HCT116 (cell line): ENCODE measurements at regions not wholly inside any gene's neighbourhood (a gene's known extent, or its start where the extent isn't known, plus 50 kb on each side); places are given as distances from the start of the nearest gene placed in this dataset.

Experiments
- ATAC-seq: fragments of 200-7000 bp; cut with Tn5 transposase; 2 replicates; pipeline ENCODE4 v1.9.1; 2020; ENCODE audit warnings: mild to moderate bottlenecking, moderate library complexity
- BruUV-seq: library from RNA; stranded (reverse); fragments of 400-500 nt; replicated peaks from 2 replicates; lab custom pipeline; 2021; lab: Mats Ljungman, UMichigan
- CTCF ChIA-PET: fragments of 300-600 bp; sonication (Branson Sonifier 250); formaldehyde crosslinking; loops from one replicate; lab custom pipeline; 2021; ENCODE audit warnings: antibody characterized with exemption; lab: Charles Lee
- POLR2A ChIA-PET: fragments of 300-600, 350-600 bp; sonication (Branson Sonifier 250); formaldehyde crosslinking; loops from one replicate; lab custom pipeline; 2021; ENCODE audit warnings: antibody characterized with exemption; lab: Charles Lee
- RAD21 ChIA-PET, 2 experiments: fragments of 300-600 bp; sonication (Branson Sonifier 250); formaldehyde crosslinking; loops; one replicate each; lab custom pipeline; 2023; ENCODE audit warnings: low total read pairs in 2 of 2; ENCODE audit not compliant: uncharacterized antibody in 2 of 2, unreplicated experiment in 2 of 2, low non-redundant PET in 1 of 2; lab: Charles Lee
- DNase-seq: peaks from one replicate; pipeline ENCODE4 v3.0.0-alpha.2; 2010; ENCODE audit warnings: low read depth, low spot score
- H2AFZ ChIP-seq: fragments of 200-600 bp; shearing (Covaris generic), sonication (generic); 2 replicates; pipeline ENCODE4 v1.6.1; 2017; ENCODE audit warnings: low read depth, mixed run types, mixed read lengths, antibody characterized with exemption, low read length; ENCODE audit not compliant: poor library complexity, severe bottlenecking
- H3K27ac ChIP-seq: 2 replicates; pipeline ENCODE4 v1.5.1; 2012; ENCODE audit warnings: low read depth, low read length
- H3K27me3 ChIP-seq: fragments of 200-600 bp; sonication (generic); 2 replicates; pipeline ENCODE4 v1.6.1; 2016; ENCODE audit warnings: mixed run types, low read length, mixed read lengths; ENCODE audit not compliant: insufficient read depth
- H3K36me3 ChIP-seq, 2 experiments: fragments of 200-500 bp in 1 of 2; fragments of 200-600 bp in 1 of 2; sonication (Bioruptor generic) in 1 of 2; sonication (generic) in 1 of 2; 2 replicates each; pipeline versions ENCODE4 v1.5.1 to v1.6.1; 2014 to 2016; ENCODE audit warnings: low read length in 2 of 2, inconsistent platforms in 1 of 2, mixed read lengths in 1 of 2, mixed run types in 1 of 2; ENCODE audit not compliant: insufficient read depth in 2 of 2, control insufficient read depth in 1 of 2
- H3K4me1 ChIP-seq, 2 experiments: fragments of 200-600 bp in 1 of 2; sonication (generic) in 1 of 2; 2 replicates each; pipeline versions ENCODE4 v1.5.1 to v1.6.1; 2012 to 2017; ENCODE audit warnings: low read length in 2 of 2, inconsistent platforms in 1 of 2, mild to moderate bottlenecking in 1 of 2, mixed read lengths in 1 of 2, mixed run types in 1 of 2, moderate library complexity in 1 of 2; ENCODE audit not compliant: insufficient read depth in 2 of 2, control insufficient read depth in 1 of 2
- H3K4me2 ChIP-seq: fragments of 200-600 bp; sonication (generic); 2 replicates; pipeline ENCODE4 v1.6.1; 2017; ENCODE audit warnings: mixed run types, low read length, mixed read lengths
- H3K4me3 ChIP-seq, 2 experiments: fragments of 200-600 bp in 1 of 2; sonication (generic) in 1 of 2; replicated peaks in 1 of 2; 2 replicates each; pipeline ENCODE4 v1.5.1; 2011 to 2016; ENCODE audit warnings: low read length in 2 of 2, control low read depth in 1 of 2, low read depth in 1 of 2, mild to moderate bottlenecking in 1 of 2, mixed read lengths in 1 of 2, mixed run types in 1 of 2
- H3K79me2 ChIP-seq: fragments of 200-600 bp; sonication (generic); 2 replicates; pipeline ENCODE4 v1.6.1; 2017; ENCODE audit warnings: mild to moderate bottlenecking, mixed run types, low read length, moderate library complexity, mixed read lengths; ENCODE audit not compliant: insufficient read depth
- H3K9ac ChIP-seq: fragments of 200-600 bp; sonication (generic); 2 replicates; pipeline ENCODE4 v1.6.1; 2016; ENCODE audit warnings: low read length, mixed read lengths
- H3K9me2 ChIP-seq: fragments of 200-600 bp; sonication (generic), shearing (Covaris generic); 2 replicates; pipeline ENCODE4 v1.6.1; 2017; ENCODE audit warnings: mixed run types, mild to moderate bottlenecking, moderate library complexity; ENCODE audit not compliant: insufficient read depth
- H3K9me3 ChIP-seq, 2 experiments: fragments of 200-500 bp in 1 of 2; fragments of 200-600 bp in 1 of 2; sonication (Bioruptor generic) in 1 of 2; sonication (generic) in 1 of 2; 2 replicates each; pipeline ENCODE4 v1.6.1; 2014 to 2017; ENCODE audit warnings: low read length in 2 of 2, mixed read lengths in 2 of 2, inconsistent platforms in 1 of 2, low read depth in 1 of 2, mild to moderate bottlenecking in 1 of 2, mixed run types in 1 of 2, moderate library complexity in 1 of 2; ENCODE audit not compliant: control insufficient read depth in 1 of 2, insufficient read depth in 1 of 2
- H4K20me1 ChIP-seq: fragments of 200-600 bp; sonication (generic), shearing (Covaris generic); 2 replicates; pipeline ENCODE4 v1.6.1; 2017; ENCODE audit warnings: mixed run types, mild to moderate bottlenecking, moderate library complexity; ENCODE audit not compliant: insufficient read depth
- CEBPB ChIP-seq: IDR thresholded peaks from 2 replicates; pipeline ENCODE4 v1.6.1; 2012; ENCODE audit warnings: low read depth
- EGR1 ChIP-seq: IDR thresholded peaks from 2 replicates; pipeline ENCODE4 v1.6.1; 2012; ENCODE audit warnings: low read depth
- ELF1 ChIP-seq: IDR thresholded peaks from 2 replicates; pipeline ENCODE4 v1.6.1; 2012; ENCODE audit warnings: low read depth, borderline replicate concordance
- FOSL1 ChIP-seq: IDR thresholded peaks from 2 replicates; pipeline ENCODE4 v1.6.1; 2012; ENCODE audit warnings: low read depth
- POLR2A ChIP-seq: IDR thresholded peaks from 2 replicates; pipeline ENCODE4 v1.7.0; 2011; ENCODE audit warnings: borderline replicate concordance; ENCODE audit not compliant: insufficient read depth, insufficient read length; ENCODE audit errors: extremely low read depth
- ZNF274 ChIP-seq: fragments of 200-500 bp; sonication (Bioruptor generic); IDR thresholded peaks from 2 replicates; pipeline ENCODE4 v1.6.1; 2014; ENCODE audit warnings: mild to moderate bottlenecking, low read depth, low read length, inconsistent platforms
- intact Hi-C: fragments of 100-400 bp; cut with micrococcal nuclease; formaldehyde crosslinking; loops from 2 replicates; pipeline ENCODE4 v1.10.0; 2022
- TF ChIP-seq, protein P1 (sequence below): IDR thresholded peaks from 2 replicates; pipeline ENCODE4 v1.6.1; 2011; ENCODE audit warnings: mild to moderate bottlenecking, low read length, moderate library complexity; ENCODE audit not compliant: insufficient replicate concordance; ENCODE audit errors: extremely low read depth
- TF ChIP-seq, protein P2 (sequence below): IDR thresholded peaks from 2 replicates; pipeline ENCODE4 v1.6.1; 2012
- TF ChIP-seq, protein P3 (sequence below), 3 experiments: fragments of 200-600 bp in 1 of 3; sonication (generic) in 1 of 3; IDR thresholded peaks in 2 of 3; conservative IDR thresholded peaks in 1 of 3; 2 replicates each; pipeline ENCODE4 v1.5.1; 2012 to 2017; ENCODE audit warnings: low read depth in 2 of 3, low read length in 2 of 3, antibody characterized with exemption in 1 of 3, borderline replicate concordance in 1 of 3, control low read depth in 1 of 3, mild to moderate bottlenecking in 1 of 3, mixed read lengths in 1 of 3, mixed run types in 1 of 3, moderate library complexity in 1 of 3; ENCODE audit not compliant: insufficient read depth in 1 of 3

DNA sequence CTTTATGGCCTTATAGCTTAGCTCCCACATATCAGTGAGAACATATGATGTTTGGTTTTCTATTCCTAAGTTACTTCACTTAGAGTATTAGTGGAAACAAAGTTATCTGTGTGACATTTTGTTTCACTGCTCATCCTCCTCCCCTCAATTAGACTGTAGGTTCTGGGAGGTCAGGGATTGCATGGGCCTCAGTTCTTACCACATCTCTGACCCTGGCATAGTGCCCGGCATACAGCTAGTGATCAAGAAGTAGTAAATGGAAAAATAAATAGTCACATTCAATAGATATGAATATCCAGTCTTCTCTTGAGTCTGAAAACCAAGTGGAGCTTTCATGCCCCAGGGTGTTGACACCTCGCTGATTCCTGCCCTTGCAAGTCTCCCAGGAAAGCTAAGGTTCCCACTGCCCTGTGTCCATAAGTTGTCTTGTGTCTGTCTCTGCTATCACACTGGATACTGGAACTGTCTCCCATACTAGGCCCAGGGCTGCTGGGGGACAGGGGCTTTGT, 249.5 kb upstream of the TSHZ3 start (continued):
- no peak for TF ChIP-seq ELF1
- no peak for TF ChIP-seq ZNF274

DNA sequence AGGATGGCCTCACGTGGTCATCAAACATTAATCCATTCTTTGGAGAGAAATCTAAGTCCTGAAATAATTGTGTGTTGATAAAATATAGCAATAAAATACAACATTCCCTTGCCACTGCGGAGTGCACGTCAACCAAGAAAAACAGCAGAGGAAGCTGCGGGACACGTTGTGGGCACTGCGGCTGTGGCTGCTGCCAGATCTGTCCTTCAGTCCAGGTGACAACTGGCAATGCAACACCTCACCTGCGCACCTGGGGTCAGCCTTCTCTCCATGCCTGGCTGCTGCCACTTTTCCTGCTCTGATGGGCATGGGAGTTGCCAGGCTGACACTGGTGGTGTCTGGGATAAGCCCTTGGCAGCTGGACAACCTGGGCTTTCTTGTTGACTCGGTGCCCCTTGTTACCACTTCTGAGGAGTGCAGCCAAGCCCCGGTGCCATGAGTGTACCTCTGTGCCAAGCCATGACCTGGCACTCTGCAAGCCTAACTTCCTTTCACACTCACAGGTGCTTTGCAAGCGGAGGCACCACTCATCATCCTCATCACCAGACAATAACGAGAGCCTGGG, 251.6 kb upstream of the TSHZ3 start:
- H3K4me1 ChIP-seq: no peaks in the 10 kb centered on the region
- no peaks in the 10 kb centered on the region for H3K27me3 ChIP-seq
- RAD21 ChIA-PET: no interaction called here
- intact Hi-C loops: no loop called here
- no peak overlapping the region for H3K27ac ChIP-seq
- POLR2A ChIA-PET: no interaction called here
- no peaks in the 10 kb centered on the region for H4K20me1 ChIP-seq
- H3K4me3 ChIP-seq: no peak overlapping the region
- ATAC-seq (no peak), DNase-seq (no peak)
- no peak overlapping the region for H3K4me2 ChIP-seq
- no peak overlapping the region for H3K9ac ChIP-seq
- no peaks in the 10 kb centered on the region for H3K9me2 ChIP-seq
- no TSS peak for BruUV-seq
- TF ChIP-seq, protein P1, sequence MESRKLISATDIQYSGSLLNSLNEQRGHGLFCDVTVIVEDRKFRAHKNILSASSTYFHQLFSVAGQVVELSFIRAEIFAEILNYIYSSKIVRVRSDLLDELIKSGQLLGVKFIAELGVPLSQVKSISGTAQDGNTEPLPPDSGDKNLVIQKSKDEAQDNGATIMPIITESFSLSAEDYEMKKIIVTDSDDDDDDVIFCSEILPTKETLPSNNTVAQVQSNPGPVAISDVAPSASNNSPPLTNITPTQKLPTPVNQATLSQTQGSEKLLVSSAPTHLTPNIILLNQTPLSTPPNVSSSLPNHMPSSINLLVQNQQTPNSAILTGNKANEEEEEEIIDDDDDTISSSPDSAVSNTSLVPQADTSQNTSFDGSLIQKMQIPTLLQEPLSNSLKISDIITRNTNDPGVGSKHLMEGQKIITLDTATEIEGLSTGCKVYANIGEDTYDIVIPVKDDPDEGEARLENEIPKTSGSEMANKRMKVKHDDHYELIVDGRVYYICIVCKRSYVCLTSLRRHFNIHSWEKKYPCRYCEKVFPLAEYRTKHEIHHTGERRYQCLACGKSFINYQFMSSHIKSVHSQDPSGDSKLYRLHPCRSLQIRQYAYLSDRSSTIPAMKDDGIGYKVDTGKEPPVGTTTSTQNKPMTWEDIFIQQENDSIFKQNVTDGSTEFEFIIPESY: no peak
- TF ChIP-seq CEBPB (no peak), POLR2A (no peak), EGR1 (no peak), FOSL1 (no peak)
- TF ChIP-seq, protein P2, sequence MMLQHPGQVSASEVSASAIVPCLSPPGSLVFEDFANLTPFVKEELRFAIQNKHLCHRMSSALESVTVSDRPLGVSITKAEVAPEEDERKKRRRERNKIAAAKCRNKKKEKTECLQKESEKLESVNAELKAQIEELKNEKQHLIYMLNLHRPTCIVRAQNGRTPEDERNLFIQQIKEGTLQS: no peak
- TF ChIP-seq, protein P3, sequence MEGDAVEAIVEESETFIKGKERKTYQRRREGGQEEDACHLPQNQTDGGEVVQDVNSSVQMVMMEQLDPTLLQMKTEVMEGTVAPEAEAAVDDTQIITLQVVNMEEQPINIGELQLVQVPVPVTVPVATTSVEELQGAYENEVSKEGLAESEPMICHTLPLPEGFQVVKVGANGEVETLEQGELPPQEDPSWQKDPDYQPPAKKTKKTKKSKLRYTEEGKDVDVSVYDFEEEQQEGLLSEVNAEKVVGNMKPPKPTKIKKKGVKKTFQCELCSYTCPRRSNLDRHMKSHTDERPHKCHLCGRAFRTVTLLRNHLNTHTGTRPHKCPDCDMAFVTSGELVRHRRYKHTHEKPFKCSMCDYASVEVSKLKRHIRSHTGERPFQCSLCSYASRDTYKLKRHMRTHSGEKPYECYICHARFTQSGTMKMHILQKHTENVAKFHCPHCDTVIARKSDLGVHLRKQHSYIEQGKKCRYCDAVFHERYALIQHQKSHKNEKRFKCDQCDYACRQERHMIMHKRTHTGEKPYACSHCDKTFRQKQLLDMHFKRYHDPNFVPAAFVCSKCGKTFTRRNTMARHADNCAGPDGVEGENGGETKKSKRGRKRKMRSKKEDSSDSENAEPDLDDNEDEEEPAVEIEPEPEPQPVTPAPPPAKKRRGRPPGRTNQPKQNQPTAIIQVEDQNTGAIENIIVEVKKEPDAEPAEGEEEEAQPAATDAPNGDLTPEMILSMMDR (IDR thresholded peaks at IDR 0.05 in 2 of 3, conservative IDR thresholded peaks at IDR 0.05 in 1 of 3; ENCODE audit: borderline replicate concordance in 1 of 3, insufficient read depth in 1 of 3, low read depth in 2 of 3, low read length in 2 of 3): no peak
- CTCF ChIA-PET: no interaction called here
- no peaks in the 10 kb centered on the region for H3K79me2 ChIP-seq
- peaks cover 6 to 11% of the 10 kb centered on the region in 2 experiments; a peak in 2 of 4 replicates for H3K9me3 ChIP-seq
- H3K36me3 ChIP-seq: no peaks in the 10 kb centered on the region
- no peak overlapping the region for H2AFZ ChIP-seq
